HG03045 (cell line): ENCODE measurements at regions not wholly inside any gene's neighbourhood (a gene's known extent, or its start where the extent isn't known, plus 50 kb on each side); places are given as distances from the start of the nearest gene placed in this dataset.

ENCODE experiments used
- ATAC-seq: cut with Tn5 transposase; IDR thresholded peaks from one replicate; pipeline ENCODE4 v1.9.1; 2021; ENCODE audit warnings: mild to moderate bottlenecking, moderate library complexity; ENCODE audit not compliant: unreplicated experiment

DNA sequence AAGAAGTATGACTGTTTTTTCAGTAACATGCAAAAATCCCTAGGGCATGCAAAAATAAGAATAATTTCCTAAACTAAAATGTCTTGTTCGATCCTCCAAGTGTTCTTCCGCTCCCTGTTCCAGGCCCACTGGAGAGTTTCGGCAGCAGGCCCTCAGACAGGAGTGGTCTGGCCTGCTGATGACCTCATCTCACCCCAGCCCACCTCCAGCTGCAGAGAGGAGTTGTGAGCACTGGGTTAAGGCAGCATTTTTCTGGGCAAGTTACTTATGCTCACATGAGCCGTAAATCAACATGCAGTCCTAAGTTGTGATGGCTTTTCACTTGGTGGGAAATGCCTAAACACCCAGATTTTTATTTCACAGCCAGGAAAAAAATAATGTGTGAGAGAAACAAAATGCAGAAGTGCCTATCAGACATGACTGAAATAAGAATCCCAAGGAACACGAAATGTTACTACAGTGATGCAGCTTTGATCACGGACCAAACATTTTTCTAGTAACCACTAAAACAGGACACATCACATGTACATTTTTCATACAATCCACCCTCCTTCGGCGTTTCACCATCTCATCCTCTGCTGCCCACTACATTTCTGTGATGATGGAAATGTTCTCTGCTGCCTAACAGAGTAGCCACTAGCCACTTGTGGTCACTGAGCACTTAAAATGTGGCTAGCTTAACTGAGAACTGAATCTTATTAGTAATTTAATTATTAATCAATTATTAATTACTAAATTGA lies 153.3 kb upstream of the TBL1X start:
- no peak for ATAC-seq

DNA sequence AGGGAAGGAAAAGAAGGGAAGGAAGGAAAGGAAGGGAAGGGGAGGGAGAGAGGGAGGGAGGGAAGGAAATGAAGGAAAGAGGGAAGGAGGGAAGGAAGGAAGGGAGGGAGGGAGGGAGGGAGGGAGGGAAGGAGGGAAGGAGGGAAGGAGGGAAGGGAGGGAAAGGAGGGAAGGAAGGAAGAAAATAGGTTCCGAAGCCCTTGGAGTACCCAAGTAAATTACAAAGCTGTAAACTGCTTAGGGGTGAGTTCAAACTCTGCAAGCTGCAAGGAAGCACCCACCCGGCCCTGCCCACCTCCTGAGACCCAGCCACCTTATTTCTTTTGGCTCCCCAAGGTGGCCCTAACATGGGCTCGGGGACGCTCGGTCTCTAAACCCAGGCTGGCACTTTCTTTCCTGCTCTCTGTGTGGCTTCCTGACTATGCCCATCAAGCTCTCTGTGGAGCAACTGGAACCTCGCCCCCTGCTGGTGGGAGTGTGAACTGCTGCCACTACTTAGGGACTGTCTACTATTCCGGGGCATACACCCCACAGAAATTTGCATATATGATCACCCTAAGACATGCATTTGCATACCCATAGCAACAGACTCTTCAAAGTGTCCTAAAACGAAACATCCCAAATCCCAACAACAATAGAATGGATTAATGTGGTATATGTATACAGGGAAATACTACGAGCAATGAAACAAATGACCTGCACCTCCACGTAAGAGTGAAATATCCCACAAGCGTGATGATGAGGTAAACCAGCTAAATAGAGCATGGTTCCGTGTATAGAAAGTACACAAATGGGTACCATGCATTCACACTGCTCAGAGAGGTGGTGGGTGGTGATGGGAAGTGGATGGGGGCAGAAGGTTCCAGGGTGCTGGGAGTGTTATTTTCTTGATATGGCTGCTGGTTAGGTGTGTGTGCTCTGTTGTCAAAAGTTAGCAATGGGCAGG lies 151.7 kb upstream of the TBL1X start:
- ATAC-seq, result peak; percentile 71

DNA sequence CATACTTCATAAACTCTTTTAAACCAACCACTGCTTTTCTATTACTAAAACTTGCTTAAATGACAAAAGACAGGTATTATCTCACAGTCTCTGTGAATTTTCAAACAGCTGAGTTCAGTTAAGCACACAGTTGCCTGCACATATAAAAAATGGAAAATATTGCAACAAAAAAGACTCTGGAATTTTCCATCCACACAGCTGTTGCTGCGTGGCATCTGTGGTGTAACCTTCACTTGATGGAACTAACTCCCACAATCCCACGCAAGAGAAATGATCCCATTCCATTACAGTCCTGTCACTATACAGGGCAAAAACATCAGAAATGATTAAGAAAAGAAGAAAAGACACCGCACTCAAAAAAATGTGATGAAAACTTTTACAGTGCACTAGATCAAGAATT lies 149.8 kb upstream of the TBL1X start:
- ATAC-seq, result no peak

DNA sequence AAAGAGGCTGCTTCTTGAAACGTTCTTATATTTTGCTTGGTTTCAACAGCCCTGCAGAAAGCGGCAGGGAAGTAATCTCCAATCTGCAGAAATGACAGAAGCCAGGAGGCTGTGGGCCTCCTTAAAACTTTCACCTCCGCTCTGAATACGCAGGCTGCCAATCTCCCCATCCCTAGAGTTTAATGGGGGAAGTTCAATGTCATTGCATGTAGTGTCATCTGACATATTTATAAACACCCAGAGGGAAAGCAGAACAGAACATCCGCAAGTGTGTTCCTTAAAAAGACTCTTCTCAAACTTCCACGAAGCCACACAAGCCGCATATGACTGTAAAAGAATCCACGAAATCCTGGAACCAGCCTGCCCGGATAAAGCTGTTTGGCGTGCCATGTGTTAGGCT lies 148.8 kb upstream of the TBL1X start:
- ATAC-seq, result no peak

DNA sequence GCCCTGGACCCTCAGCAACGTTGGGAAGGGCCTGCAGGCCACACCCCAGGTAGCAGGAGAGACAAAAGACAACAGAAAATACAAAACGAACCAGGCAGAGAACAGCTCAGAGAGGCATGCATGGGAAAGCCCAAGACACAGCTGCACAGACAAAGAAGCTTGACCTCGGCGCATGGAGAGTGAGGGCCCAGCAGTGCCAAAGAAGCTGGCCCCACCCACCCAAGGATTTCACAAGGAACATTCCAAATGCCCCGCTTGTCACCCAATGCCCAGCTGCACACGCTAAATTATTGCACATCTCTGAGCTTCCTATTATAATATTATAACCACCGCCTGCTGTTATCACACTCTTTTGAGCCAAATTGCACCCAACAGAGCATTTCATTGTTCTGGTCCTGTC lies 147.7 kb upstream of the TBL1X start:
- no peak for ATAC-seq

DNA sequence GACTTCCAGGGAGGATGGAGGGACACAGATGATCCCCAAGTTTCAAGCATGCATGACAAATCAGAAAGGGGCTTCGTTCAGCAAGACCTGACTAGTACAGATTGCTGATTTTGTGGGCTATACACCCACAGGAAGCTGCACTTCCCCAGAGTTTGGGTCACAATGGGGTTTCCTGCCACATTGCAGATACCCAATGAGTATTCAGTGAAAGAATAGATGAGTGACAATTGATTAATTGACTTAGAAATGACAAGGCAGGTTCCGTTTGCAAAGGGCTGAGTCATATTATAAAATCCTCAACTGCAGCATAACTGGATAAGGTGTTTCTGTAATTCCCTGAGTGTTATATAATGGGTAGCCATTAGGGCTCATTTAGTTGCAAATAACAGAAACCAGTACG lies 146.6 kb upstream of the TBL1X start:
- no peak for ATAC-seq

DNA sequence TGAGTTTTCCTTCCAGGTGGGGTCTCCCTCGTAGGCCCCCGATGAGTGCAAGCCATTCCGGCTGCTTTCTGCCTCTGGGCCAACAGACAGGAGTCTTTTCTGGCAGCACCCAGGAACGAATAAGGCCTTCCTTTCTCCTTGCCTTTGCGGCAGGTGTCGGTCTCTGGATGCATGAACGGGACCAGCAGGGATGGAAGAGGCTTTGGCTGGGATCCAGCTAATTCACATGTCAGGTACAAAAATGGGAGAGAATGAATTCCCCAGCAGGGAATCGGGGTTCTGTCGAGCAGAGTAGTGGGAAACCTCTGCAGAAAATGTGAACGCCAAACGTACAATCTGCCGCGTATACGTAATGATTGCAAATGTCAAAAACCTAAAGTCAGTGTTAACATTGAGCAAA lies 146.1 kb upstream of the TBL1X start:
- ATAC-seq, result no peak

DNA sequence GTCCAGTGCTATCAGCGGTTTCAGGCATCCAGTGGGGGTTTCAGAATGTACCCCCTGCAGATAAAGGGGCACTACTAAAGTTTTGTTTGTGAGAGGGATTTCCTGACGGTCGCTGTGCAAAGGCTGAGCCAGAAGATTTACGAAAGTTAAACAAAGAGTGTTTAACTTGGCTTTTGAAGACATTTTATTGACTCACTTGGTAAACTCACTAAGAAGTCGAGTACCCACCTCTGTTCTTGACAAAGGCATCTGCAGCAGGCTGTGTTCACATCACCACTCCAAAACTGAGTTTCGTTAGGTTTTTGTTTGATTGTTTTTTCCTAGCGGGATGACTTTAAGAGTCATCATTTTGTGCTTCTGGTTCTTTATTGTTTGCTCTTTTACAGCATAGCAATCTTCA lies 143.9 kb upstream of the TBL1X start:
- no peak for ATAC-seq

DNA sequence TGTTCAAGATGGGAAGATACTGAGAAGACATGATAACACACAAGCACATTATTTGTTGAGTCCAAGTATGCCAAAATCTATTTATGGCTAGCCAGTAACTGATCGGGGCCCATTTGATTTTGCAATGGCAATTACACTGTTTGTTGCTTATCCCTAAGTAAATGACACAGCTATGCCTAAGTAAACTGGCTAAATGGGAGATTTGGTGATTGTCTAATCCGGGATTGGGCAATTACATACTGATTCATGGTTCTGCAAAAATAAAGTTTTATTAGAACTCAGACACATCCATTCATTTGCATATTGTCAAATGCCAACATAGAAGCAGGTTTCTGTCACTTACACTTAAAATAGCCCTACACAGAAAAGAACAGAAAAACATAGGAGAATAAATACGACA lies 140.2 kb upstream of the TBL1X start:
- no peak for ATAC-seq

DNA sequence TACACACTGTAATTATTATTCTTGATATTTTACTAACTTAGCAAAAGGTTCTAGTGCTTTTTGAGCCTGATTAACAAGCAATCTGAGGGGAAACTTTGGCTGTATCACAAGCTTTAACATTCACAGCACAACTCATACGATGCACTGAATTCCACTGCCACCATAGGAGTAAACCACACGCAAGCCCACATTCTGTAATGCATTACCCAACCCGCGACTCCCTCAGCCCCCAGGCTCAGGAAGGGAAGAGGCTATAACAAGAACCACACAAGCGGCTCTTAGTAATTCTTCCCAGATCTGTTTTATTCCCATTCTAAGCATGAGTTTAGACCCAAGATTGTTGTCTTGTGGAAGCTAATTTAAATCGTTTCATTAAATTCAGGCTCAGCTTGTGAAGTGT lies 138.5 kb upstream of the TBL1X start:
- ATAC-seq, result no peak

DNA sequence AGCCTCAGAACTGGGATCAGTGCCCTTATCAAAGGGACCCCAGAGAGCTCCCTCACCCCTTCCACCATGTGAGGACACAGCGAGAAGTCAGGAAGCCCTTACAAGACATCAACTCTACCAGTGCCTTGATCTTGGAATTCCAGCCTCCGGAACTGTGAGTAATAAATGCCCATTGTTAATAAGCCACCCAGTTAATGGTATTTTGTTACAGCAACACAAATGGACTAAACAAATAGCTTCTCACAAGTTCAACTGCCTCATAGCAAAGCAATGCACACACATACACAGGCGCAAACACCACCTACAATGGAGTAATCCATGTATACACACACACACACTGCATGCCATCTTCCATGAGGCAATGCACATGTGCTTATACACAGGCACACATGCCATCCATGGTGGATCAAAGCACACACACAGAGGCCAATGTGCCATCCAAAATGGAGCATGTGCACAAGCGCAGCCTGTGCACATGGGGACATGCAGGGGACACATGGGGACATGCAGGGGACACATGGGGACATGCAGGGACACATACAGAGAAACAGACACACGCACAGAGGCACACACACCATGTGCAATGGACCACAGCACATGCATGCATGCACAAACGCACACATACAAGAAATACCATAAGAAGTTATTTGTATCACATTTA lies 137.6 kb upstream of the TBL1X start:
- no peak for ATAC-seq

DNA sequence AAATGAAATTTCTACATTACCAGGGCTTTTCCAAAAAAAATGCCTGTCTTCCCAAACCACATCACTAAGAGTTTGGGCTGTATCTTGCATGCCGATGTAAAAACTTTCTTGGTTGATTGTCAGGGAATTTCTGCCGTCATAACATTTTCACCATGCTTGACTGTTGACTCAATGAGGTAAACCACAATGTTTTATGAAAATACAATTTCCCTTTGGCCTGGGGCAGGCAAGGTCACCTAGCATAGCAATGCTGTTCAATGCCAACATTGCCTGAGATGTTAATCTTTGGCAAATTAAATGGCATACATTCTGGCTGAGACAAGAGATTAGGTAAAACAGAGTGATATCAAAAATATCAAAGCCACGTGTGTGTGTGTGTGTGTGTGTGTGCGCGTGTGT lies 137.1 kb upstream of the TBL1X start:
- ATAC-seq, result no peak

DNA sequence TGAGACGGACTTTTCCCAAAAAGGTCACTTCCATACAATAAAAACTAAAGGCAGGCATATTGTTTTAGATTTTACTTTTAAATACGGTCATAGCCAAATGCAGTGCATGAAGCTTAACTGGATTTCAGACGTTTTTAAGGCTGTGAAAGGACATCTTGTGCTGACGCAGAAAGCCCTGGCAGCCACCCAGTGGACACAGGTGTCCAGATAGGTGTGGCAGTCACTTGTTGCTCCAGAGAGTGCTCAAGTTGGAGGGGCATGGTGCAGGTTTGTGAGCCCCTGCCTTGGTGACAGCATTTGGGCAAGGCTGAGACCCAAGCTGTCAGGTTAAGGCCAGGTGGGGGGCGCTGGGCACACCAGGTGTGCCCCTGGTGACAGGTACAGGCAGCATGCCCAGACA lies 135.8 kb upstream of the TBL1X start:
- ATAC-seq, result no peak

DNA sequence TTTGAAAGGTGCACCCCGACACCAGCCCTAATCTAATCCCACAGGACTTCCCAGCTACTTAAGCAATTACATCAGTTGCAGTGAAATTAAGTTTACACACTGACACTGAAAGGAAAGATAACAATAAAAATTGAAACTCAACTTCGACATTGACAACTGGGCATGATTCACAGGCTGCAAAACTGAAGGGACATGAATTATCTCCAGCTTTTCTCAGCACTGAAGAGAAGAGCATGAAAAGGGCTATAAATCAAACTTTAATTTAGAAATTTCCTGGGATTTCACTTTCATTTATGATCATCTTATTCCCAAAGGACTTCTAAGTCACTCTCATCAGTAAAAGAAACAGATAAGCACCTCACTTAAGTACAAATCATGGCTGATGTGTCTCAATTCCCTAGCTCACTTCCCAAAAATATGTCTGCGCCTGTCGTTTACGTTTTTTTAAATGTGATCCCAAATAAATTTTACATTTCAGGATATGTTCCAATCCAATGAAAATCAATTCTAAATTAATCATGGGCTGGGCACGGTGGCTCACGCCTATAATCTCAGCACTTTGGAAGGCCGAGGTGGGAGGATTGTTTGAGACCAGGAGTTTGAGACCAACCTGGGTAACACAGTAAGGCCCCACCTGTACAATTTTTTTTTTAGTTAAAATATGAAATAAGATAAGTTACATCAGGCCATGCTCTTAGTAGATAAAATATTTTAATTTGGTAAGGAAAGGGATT lies 134.4 kb upstream of the TBL1X start:
- no peak for ATAC-seq

DNA sequence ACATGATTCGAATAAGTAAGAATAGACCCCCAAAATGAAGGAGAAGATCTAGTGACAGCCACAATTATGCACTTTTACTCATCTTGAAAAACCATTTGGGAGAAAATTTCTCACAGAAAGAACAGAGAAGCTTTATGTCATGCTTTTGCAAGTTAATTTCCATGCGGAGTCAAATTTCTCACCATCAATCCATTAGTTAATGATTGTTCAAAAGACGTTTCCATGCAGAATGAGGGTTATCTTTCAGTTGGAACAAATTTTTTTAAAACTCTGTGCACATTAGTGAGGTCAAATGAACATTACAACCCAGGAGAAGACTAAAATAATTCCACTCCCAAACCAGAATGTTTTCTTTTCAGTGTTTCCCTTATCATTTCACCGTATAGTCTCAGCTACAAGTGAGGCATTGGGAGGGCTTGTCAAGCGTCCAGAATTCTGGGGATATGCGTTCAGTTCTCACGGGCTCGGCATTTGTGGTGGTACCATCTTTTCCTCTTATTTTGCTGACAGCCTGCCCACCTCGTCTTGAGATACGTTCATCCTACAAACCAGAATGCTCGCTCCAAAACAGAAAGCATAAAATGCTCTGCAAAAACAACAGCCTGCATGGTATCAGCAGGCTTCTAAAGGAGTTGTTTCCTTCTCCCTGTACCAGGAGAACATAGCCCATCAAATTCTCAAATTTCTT lies 130.8 kb upstream of the TBL1X start:
- no peak for ATAC-seq

DNA sequence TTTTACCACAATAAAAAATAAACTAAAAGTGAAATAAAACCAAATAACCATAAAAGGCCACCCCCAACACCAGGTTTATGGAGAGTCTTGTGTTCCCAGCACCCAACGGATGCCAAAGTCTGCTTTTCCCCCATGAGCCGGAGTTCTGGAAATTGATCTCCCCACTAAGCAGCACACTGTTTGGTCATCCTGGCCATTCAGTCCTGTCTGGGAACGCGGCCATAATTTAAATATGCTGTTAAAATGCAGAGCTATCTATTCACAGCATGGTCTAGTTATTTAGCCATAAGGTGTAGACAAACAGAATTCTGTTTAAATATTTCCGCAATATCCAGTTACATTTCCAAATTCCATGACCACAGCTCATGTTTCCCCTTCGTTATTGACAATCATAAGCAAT lies 129.6 kb upstream of the TBL1X start:
- no peak for ATAC-seq

DNA sequence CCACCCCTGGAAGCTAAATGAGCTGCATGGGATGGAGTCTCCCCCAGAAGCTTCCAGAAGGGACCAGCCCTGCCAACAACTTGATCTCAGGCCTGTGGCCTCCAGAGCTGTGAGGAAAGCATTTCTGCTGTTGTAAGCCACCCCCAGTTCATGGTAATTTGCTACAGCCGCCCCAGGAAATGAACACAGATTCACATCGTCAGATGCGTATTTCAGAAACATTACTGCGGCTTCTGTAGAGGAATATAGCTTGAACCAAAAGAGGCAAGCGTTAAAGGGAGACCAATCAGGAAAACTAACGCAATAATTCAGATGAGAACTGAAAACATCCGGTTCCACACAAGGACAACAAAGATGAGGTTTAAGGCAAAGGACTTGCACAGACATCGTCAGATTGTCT lies 128.4 kb upstream of the TBL1X start:
- no peak for ATAC-seq

DNA sequence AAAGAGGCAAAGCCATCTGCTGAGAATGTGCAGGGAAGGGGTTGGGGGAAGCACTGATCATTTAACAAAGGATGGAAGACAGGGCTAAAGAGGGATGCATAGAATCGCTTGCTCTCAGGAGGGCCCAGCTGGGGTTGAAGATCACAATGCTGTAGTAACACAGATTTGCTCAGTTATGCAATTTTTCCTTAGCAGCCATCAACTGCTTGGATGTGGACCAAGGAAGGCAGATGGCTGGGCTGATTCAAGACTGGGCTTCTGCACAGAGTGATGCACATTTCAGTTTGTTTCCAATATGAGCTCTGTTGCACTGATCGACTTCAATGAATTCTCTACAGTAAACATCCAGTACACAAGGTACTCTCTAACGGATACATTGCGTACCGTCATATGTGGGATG lies 127.8 kb upstream of the TBL1X start:
- no peak for ATAC-seq

DNA sequence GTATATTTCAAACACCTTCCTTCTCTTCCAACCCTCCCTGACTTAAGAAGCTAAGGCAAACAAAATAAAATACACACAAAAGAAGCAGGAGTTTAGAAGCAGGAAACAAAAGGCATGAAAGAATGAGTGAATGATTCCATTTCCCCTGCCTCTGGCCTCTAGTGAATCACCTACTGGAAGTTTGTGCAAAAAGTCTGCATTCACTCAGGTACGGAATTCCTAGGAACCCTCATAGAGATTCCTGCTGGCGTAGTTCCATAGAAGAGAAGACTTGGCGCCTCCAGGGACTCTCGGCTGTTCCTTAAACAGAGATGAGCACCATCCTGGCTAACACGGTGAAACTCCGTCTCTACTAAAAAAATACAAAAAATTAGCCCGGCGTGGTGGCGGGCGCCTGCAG lies 125.9 kb upstream of the TBL1X start:
- ATAC-seq, result no peak
